ENCODE measurements at regions not wholly inside any gene's neighbourhood (a gene's known extent, or its start where the extent isn't known, plus 50 kb on each side); places are given as distances from the start of the nearest gene placed in this dataset.

DNA sequence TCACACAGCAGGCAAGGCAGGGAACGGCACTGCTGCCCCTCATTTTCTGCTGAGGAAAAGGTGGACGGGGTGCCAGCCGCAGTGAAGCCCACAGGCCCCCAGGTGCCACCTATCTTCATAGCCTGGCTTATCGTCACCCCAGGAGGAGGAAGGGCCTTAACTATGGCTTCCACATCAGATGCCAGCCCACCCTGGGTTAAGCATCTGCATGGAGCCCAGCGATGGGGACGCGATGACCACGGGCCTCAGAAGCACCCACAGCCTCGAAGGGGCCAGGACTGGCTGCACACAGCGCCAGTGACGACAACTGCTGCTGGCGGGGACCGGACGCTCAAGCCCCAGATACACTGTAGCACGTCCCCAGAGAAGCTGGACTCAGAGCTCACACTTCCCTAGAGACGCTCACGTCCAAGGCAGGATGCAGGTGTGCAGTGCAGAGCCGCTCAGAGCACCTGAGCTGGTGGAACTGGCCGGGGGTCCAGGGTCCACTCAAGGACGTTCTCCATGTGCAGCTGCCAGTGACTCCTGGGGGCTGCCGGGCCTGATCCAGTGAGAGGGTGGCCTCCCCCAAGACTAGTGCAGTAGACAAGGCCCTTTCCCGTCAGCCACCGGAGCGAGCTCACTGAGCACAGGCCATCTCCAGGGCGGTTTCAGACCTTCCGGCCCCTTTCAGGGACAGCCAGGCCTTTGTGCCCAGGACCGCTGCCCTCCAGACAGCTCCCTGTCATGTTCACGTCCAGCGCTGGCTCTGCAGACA lies 83.0 kb downstream of the YTHDF1 start:
- TF ChIP-seq EZH2 (IDR thresholded peaks at IDR 0.05): no peak
- no peak for TF ChIP-seq POLR2AphosphoS5 (IDR thresholded peaks at IDR 0.05; ENCODE audit: borderline replicate concordance, low read depth, low read length)
- TF ChIP-seq FOXP2 (optimal IDR thresholded peaks at IDR 0.05; ENCODE audit: control extremely low read depth, extremely low read length, insufficient read depth): no peak

Data from SK-N-MC (cell line).